ENCODE measurements at regions not wholly inside any gene's neighbourhood (a gene's known extent, or its start where the extent isn't known, plus 50 kb on each side); places are given as distances from the start of the nearest gene placed in this dataset.

DNA sequence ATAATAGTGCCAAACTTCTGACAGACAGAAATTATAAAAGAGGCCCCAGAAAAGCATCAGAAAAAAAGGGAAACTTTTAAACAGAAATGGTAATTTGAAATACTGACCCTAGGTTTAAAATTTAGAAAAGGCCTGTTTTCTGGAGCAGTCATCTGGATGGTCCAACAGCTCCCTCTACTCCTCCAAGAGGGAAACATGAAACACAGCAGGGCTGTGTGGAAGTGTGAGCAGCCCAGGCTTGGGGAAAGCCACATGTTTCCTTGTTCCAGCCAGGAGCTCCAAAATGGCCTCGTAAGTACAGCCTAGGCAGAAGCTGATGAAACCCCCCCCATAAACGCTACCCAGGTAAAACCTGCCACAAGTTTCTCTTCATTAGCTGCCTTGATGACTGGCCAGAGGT is 499.3 kb upstream of the ADAMTS16 start:
- no peak for DNase-seq (ENCODE audit: low read depth)

DNA sequence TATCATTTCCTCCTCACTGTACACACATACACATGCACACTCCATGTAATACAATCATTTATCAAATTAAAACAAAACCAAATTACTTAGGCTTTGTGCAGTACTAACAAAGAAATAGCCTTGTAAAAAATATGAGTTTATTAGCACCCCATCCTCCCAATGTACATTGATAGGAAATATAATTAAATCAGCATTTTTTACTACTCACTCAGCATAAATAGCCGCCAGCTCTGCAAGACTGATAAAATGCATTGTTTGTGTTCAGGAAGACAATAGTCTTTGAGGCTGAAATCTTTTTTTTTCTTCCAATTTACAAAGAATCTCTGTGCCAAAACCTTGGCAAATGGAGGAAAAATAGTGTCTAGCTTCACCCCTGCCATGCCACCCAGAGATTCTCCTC is 497.6 kb upstream of the ADAMTS16 start:
- no peak for DNase-seq (ENCODE audit: low read depth)

DNA sequence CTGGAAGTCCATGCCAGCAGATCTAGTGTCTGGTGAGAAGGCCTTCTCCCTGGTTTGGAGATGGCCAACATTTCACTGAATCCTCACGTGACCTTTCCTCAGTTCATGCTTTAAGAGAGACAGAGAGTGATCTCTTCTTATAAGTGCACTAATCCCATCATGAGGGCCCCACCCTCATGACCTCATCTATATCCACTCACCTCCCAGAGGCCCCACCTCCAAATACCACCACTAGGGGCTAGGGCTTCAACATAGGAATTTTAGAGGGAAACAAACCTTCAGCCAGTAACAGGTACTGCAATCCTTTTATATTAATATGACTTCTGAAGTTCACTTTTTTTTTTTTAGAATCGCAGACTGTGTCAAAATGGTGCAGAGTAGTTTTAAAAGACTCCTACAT is 496.9 kb upstream of the ADAMTS16 start:
- no peak for DNase-seq (ENCODE audit: low read depth)

DNA sequence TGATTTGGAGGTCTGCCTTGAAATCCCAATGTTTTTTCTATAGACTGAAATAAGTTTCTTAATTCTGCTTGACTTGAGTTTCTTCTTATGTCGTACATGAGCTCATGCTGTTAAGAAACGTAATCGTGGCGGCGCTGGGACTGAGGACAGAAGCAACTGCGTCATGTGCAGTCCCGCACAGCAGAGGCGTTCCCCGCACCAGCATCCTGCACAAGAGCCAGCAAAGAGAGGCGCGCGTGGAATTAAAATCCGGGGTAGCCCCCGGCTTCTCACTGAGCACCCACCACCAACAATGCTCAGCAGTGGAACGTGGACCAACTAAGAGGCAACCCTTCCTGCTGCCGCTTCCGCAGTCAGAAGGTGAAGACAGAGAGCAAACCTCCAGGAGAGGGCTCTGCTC is 496.2 kb upstream of the ADAMTS16 start:
- DNase-seq (ENCODE audit: low read depth), result no peak

DNA sequence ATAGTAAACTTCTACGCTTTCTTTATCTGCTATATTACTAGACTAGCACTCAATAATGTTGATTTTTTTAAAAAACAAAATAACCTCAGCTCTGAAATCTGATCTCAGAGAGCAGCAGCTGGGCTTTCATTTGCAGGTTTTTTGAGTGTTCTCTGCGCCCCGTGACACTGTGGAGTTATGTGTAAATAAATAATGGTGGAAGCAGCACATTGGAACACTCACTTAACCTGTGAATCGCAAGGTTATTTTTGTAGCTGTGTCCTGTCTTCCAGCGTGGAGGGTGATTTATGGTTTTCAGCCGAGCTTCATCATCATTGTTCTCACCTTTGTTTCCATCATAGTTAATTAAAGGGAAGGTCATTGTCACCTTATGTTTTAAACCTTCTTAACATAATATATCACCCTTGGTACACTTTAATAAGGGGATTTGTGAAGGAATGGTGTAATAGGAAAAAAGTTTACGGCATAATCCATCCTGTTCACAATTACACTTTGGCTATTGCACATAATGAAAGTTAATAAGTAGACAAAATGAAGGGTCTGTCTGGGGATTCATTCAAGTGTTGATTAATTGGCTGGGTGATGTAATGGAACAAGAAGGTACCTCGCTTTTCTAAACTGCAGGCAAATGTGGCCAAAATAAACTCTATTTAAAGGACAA is 493.3 kb upstream of the ADAMTS16 start:
- DNase-seq (ENCODE audit: low read depth), result no peak

GRCh38 chr5:4647955-4648354 is 492.2 kb upstream of the ADAMTS16 start:
- DNase-seq (ENCODE audit: low read depth), result no peak

- DNase-seq (ENCODE audit: low read depth), result no peak
These were observed 488.1 kb upstream of the ADAMTS16 start for GRCh38 chr5:4651806-4652565.

DNA sequence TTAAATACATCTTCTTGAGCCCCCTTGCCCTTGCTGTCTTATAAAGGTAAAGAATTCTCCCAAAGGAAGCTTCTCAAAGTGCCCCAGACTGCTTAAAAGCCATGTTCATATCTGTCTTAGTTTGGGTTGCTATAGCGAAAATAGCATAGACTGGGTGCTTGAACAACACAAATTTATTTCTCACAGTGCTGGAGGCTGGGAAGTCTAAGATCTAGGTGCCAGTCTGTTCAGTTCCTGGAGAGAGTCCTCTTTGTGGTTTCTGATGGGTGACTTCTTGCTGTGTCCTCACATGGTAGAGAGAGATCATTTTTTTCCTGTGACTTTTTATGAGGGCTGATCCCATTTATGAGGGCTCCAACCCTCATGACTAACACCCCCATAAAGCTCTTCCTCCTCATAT is 486.7 kb upstream of the ADAMTS16 start:
- no peak for DNase-seq (ENCODE audit: low read depth)

DNA sequence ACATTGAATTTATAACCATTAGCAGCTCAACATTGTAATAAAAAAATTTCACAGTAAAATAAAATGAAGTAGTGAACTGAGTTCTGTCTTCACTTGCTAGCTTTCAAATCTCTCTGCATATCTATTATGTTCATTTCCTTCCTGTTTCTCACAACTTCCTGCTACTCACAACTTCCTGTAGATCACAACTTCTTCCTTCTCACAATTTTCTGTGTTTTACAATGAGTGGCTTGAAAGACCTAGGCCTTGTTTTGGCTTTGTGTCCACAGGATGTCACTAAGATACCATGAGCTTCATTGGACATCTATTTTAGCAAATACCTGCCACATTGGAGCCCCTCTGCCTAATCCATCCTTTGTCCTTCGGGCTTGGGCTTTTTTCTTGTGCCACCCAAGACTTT is 480.3 kb upstream of the ADAMTS16 start:
- DNase-seq (ENCODE audit: low read depth), result no peak

DNA sequence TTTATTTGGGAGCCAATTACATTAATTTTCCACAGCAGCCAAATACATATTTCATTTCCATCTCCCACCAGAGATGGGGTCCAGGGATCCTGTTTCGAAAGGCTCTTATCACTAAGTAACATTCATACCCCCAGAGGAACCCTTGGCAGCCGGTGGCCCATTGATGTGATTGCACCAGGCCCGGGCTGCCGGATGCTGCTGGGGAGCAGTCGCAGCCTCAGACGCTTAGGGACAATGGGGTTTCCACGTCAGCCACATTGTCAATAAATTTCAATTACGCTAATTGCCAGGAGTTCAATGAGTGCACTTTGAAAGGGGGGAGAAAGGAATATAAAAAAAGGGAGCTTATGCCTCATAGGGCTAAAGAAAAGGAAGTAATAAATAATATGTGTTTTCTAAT is 478.8 kb upstream of the ADAMTS16 start:
- no peak for DNase-seq (ENCODE audit: low read depth)

DNA sequence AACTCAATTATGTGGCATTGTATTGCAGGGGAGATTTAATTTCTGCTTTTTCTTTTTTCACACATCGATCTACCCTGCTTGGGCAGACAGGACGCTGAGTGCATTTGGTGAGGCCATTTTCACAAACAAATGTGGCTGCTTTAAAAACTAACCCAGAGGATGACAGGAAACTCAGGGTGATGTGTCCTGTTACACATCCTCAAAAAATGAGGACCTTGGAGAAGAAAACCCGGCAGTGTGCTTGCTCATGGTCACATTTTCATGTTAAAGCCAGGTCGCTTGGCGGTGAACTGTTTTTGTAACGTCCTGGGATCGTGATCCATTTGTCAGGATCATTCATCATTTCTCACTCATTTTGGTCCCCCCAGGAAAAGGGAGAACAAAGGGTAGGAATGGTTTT is 478.3 kb upstream of the ADAMTS16 start:
- no peak for DNase-seq (ENCODE audit: low read depth)

- DNase-seq (ENCODE audit: low read depth), result no peak
These were observed 477.4 kb upstream of the ADAMTS16 start for GRCh38 chr5:4662756-4663155.

- no peak for DNase-seq (ENCODE audit: low read depth)
These were observed 474.2 kb upstream of the ADAMTS16 start for GRCh38 chr5:4665911-4666310.

- no peak for DNase-seq (ENCODE audit: low read depth)
These were observed 466.0 kb upstream of the ADAMTS16 start for GRCh38 chr5:4674166-4674565.

GRCh38 chr5:4676934-4677333 is 463.2 kb upstream of the ADAMTS16 start:
- DNase-seq (ENCODE audit: low read depth), result no peak

- DNase-seq (ENCODE audit: low read depth), result no peak
These were observed 455.2 kb upstream of the ADAMTS16 start for GRCh38 chr5:4684946-4685345.

- DNase-seq (ENCODE audit: low read depth), result no peak
These were observed 441.5 kb upstream of the ADAMTS16 start for GRCh38 chr5:4698596-4698995.

GRCh38 chr5:4699592-4699991 is 440.5 kb upstream of the ADAMTS16 start:
- DNase-seq (ENCODE audit: low read depth), result no peak

- DNase-seq (ENCODE audit: low read depth), result no peak
These were observed 440.1 kb upstream of the ADAMTS16 start for GRCh38 chr5:4700069-4700468.

GRCh38 chr5:4700871-4701270 is 439.3 kb upstream of the ADAMTS16 start:
- DNase-seq (ENCODE audit: low read depth), result no peak

- no peak for DNase-seq (ENCODE audit: low read depth)
These were observed 436.1 kb upstream of the ADAMTS16 start for GRCh38 chr5:4703931-4704458.

DNA sequence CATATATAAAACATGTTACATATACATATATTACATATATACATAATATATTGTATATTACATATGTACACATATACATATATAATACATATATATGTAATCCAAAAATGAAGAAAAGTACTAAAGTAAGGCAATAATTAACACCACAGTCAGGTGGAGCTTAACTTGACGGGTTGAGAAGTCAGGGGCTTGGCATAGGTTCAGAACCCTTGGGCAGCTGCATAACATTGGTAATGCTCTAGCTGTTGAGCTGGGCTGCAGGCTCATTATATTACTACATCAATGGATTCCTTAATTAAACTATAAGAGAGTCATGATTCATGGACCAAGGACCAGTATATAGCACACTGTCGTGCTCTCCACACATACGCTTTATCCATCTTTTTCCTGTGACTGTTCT is 435.2 kb upstream of the ADAMTS16 start:
- DNase-seq (ENCODE audit: low read depth), result no peak

DNA sequence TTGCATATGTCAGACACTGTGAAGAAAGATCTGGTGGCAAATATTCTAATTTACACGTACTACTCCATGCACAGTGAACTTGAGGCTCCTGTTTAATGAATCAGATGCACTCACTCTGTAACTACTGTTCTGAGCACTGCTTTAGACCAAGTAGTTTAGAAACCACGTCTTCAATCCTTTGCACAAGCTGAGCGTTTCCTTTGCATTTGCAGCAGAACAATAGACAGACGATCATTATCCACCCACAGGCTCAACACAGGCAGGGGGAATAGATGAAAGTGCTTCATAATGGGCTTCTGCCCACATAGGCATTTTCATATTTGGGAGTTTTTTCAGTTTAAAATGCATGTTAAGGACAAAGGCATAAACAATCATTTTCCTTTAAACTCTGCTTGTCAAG is 423.3 kb upstream of the ADAMTS16 start:
- no peak for DNase-seq (ENCODE audit: low read depth)

- DNase-seq (ENCODE audit: low read depth), result no peak
These were observed 422.7 kb upstream of the ADAMTS16 start for GRCh38 chr5:4717446-4717845.
